ENCODE measurements at regions not wholly inside any gene's neighbourhood (a gene's known extent, or its start where the extent isn't known, plus 50 kb on each side); places are given as distances from the start of the nearest gene placed in this dataset.

DNA sequence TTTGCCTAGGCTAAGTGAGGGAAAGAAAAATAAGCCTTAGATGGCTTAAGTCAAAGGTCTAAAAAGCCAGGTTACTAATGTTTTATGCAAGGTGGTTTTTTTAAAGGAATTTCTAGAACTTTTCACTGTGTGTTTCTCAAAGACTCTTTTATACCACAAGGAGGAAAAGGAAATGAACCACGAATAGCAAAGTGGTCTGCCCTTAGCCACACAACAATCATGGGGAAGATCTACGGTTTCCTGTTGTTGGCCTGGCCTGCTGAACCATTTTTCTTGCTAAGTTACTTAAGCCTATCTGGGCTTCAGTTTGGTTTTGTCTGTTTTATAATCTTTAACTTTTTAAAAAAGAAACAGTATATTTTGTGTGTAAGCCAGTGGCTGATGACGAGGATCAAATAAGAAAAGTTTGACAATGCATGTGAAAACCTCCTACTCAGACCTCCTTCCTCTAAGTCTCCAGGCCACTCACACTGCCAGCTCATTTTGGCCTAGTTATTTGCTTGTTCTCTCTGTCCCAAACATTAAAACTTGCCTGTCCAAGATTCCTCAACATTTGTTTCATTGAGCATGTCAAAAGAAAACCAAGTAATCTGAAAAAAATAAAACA lies 56.7 kb upstream of the COL25A1 start:
- Histone ChIP-seq H4K91ac (replicated peaks; ENCODE audit: insufficient read length, low read length) (no peak overlapping the region), H3K23ac (ENCODE audit: insufficient read length) (no peak overlapping the region), H4K8ac (ENCODE audit: extremely low read depth, insufficient read depth, low read length) (no peak overlapping the region), H2AFZ (ENCODE audit: low read length) (no peak overlapping the region), H2BK12ac (ENCODE audit: low read depth, low read length) (no peak overlapping the region), H3K56ac (replicated peaks; ENCODE audit: insufficient read length, low read depth, low read length) (no peak overlapping the region), H3K27ac (ENCODE audit: low read depth, low read length) (no peak overlapping the region), H2BK15ac (ENCODE audit: low read length) (no peak overlapping the region), H3K18ac (ENCODE audit: extremely low read depth, low read length) (no peak overlapping the region), H3K9ac (replicated peaks in 1 of 4; ENCODE audit: extremely low read depth in 1 of 4, low read depth in 3 of 4, low read length in 3 of 4) (no peak overlapping the region), H3K23me2 (ENCODE audit: low read depth, low read length) (no peaks in the 10 kb centered on the region), H2BK20ac (ENCODE audit: low read length) (no peak overlapping the region), H4K20me1 (replicated peaks in 1 of 2; ENCODE audit: control insufficient read depth in 1 of 2, insufficient read depth in 2 of 2, low read length in 2 of 2) (no peaks in the 10 kb centered on the region), H3K36me3 (ENCODE audit: control insufficient read depth in 2 of 4, insufficient read depth in 4 of 4, low read length in 3 of 4) (no peaks in the 10 kb centered on the region), H3K4me3 (ENCODE audit: extremely low read depth in 1 of 4, insufficient read depth in 2 of 4, low read depth in 3 of 4, low read length in 4 of 4) (no peak overlapping the region), H3K14ac (ENCODE audit: insufficient read length) (no peak overlapping the region), H2AK5ac (ENCODE audit: low read depth, low read length) (no peak overlapping the region), H3K4me1 (replicated peaks in 1 of 4; ENCODE audit: control insufficient read depth in 3 of 4, insufficient read depth in 4 of 4, low read length in 3 of 4) (no peaks in the 10 kb centered on the region), H3K4ac (replicated peaks; ENCODE audit: insufficient read length, low read depth, low read length) (no peak overlapping the region), H3K79me1 (ENCODE audit: low read depth, low read length) (no peaks in the 10 kb centered on the region), H4K5ac (ENCODE audit: insufficient read length, low read depth, low read length) (no peak overlapping the region), H2BK120ac (replicated peaks; ENCODE audit: low read depth, low read length) (no peak overlapping the region), H3K9me3 (ENCODE audit: insufficient read depth in 2 of 2, low read depth in 1 of 2, low read length in 1 of 2) (no peaks in the 10 kb centered on the region), H3K4me2 (ENCODE audit: insufficient read depth in 1 of 2, low read depth in 2 of 2, low read length in 2 of 2) (no peak overlapping the region), H3K27me3 (replicated peaks in 1 of 4; ENCODE audit: control insufficient read depth in 3 of 4, extremely low read depth in 1 of 4, insufficient read depth in 3 of 4, low read length in 3 of 4) (no peaks in the 10 kb centered on the region), H3K79me2 (ENCODE audit: control insufficient read depth in 1 of 2, insufficient read depth in 2 of 2, low read length in 2 of 2) (no peaks in the 10 kb centered on the region), H2BK5ac (ENCODE audit: low read depth, low read length) (no peak overlapping the region)
- no peak for FAIRE-seq
- WGBS, 2 experiments (ENCODE audit: extremely low coverage in 1 of 2, insufficient coverage in 1 of 2, insufficient read length in 1 of 2, insufficient replicate concordance in 2 of 2, low coverage in 1 of 2, low lambda C conversion rate in 2 of 2, missing lambda C conversion rate in 1 of 2), result 89% methylated on average over 3 of the region's 3 CpGs; no CpG with 5 or more reads in 1 of the 2 experiments
- CTCF ChIA-PET (ENCODE audit: partially characterized antibody), result interaction anchor here (0.9 to 1.7 kb wide), 3 partner anchors 10 to 60 kb away, joined by 3 to 5 read pairs (median 4); no protein-coding TSS in a partner anchor
- DNase-seq (ENCODE audit: low read depth in 1 of 2, low spot score in 2 of 2), result no peak
- POLR2A ChIA-PET (ENCODE audit: partially characterized antibody), result no interaction called here
- TF ChIP-seq SP1 (IDR thresholded peaks at IDR 0.05; ENCODE audit: low read depth, low read length) (no peak), SIX5 (IDR thresholded peaks at IDR 0.05; ENCODE audit: low read depth, low read length) (no peak), NRF1 (IDR thresholded peaks at IDR 0.05; ENCODE audit: low read depth, low read length) (no peak), RXRA (IDR thresholded peaks at IDR 0.05; ENCODE audit: insufficient read depth, low read depth, low read length) (no peak), SIN3A (conservative IDR thresholded peaks at IDR 0.05 in 1 of 2, IDR thresholded peaks at IDR 0.05 in 1 of 2; ENCODE audit: low read depth in 1 of 2, low read length in 2 of 2) (no peak), GTF2F1 (IDR thresholded peaks at IDR 0.05; ENCODE audit: borderline replicate concordance, low read depth, low read length) (no peak), KDM1A (IDR thresholded peaks at IDR 0.05; ENCODE audit: borderline replicate concordance, low read length) (no peak), NANOG (IDR thresholded peaks at IDR 0.05; ENCODE audit: insufficient read depth, low read depth, low read length, poor library complexity, severe bottlenecking) (no peak), MAFK (IDR thresholded peaks at IDR 0.05; ENCODE audit: low read depth, low read length) (no peak), BACH1 (IDR thresholded peaks at IDR 0.05; ENCODE audit: low read length) (no peak), EGR1 (IDR thresholded peaks at IDR 0.05; ENCODE audit: borderline replicate concordance, low read depth, low read length) (no peak), EZH2 (IDR thresholded peaks at IDR 0.05; ENCODE audit: low read depth, low read length, severe bottlenecking) (no peak)
